Endothelial cell of umbilical vein (primary cell): ENCODE measurements at regions not wholly inside any gene's neighbourhood (a gene's known extent, or its start where the extent isn't known, plus 50 kb on each side); places are given as distances from the start of the nearest gene placed in this dataset.

Experiments
- BruUV-seq: library from RNA; stranded (reverse); fragments of 400-500 nt; replicated peaks from 2 replicates; lab custom pipeline; 2021; lab: Mats Ljungman, UMichigan
- CTCF ChIA-PET: fragments of 300-600, 350-600 bp; sonication (Branson Sonifier 250); formaldehyde crosslinking; loops from one replicate; lab custom pipeline; 2021; ENCODE audit warnings: antibody characterized with exemption, inconsistent platforms; lab: Charles Lee
- POLR2A ChIA-PET: fragments of 300-600, 350-600 bp; sonication (Branson Sonifier 250); formaldehyde crosslinking; loops from one replicate; lab custom pipeline; 2021; ENCODE audit warnings: antibody characterized with exemption, inconsistent platforms; lab: Charles Lee
- DNase-seq: peaks from one replicate; pipeline ENCODE4 v3.0.0-alpha.2; 2011; ENCODE audit warnings: low read depth, low spot score
- FAIRE-seq: peaks from 2 replicates; lab custom pipeline; 2011; peaks lifted over from hg19 to GRCh38; lab: Jason Lieb, UNC
- H2AFZ ChIP-seq: 2 replicates; pipeline ENCODE4 v1.6.0; 2012; ENCODE audit warnings: low read depth, low read length, control low read depth, inconsistent platforms
- H3K27ac ChIP-seq: 2 replicates; pipeline ENCODE4 v1.5.1; 2011; ENCODE audit warnings: low read depth, mild to moderate bottlenecking, control low read depth, low read length, moderate library complexity; ENCODE audit not compliant: insufficient read depth
- H3K27me3 ChIP-seq, 2 experiments: 2 replicates each; pipeline versions ENCODE4 v1.6.0 to v1.6.1; 2011; ENCODE audit warnings: low read length in 2 of 2, mixed read lengths in 1 of 2; ENCODE audit not compliant: control insufficient read depth in 2 of 2, insufficient read depth in 2 of 2
- H3K36me3 ChIP-seq, 2 experiments: 2 replicates in 1 of 2; 3 replicates in 1 of 2; pipeline ENCODE4 v1.5.1; 2011; ENCODE audit warnings: low read length in 2 of 2, mild to moderate bottlenecking in 1 of 2, moderate library complexity in 1 of 2; ENCODE audit not compliant: control insufficient read depth in 2 of 2, insufficient read depth in 2 of 2; ENCODE audit errors: extremely low read depth in 1 of 2
- H3K4me1 ChIP-seq: 3 replicates; pipeline ENCODE4 v1.5.1; 2011; ENCODE audit warnings: mild to moderate bottlenecking, low read length; ENCODE audit not compliant: control insufficient read depth, insufficient read depth; ENCODE audit errors: extremely low read depth
- H3K4me2 ChIP-seq: 2 replicates; pipeline ENCODE4 v1.6.1; 2011; ENCODE audit warnings: low read length, control low read depth, mixed read lengths; ENCODE audit not compliant: insufficient read depth
- H3K4me3 ChIP-seq, 3 experiments: fragments of 200-600 bp in 1 of 3; sonication (generic), shearing (Covaris generic) in 1 of 3; replicated peaks in 1 of 3; 2 replicates each; pipeline ENCODE4 v1.5.1; 2011 to 2016; ENCODE audit warnings: control low read depth in 3 of 3, low read length in 3 of 3, mild to moderate bottlenecking in 2 of 3, inconsistent platforms in 1 of 3, low read depth in 1 of 3, moderate library complexity in 1 of 3; ENCODE audit not compliant: insufficient read depth in 1 of 3
- H3K79me2 ChIP-seq: 2 replicates; pipeline ENCODE4 v1.6.0; 2012; ENCODE audit warnings: low read length, inconsistent platforms; ENCODE audit not compliant: control insufficient read depth, insufficient read depth
- H3K9ac ChIP-seq: replicated peaks from 2 replicates; pipeline ENCODE3; 2011; ENCODE audit warnings: low read length, control low read depth; ENCODE audit not compliant: insufficient read depth; ENCODE audit errors: extremely low read depth
- H3K9me1 ChIP-seq: replicated peaks from 3 replicates; pipeline ENCODE4 v1.6.0; 2011; ENCODE audit warnings: mild to moderate bottlenecking, low read length; ENCODE audit not compliant: control insufficient read depth, insufficient read depth; ENCODE audit errors: extremely low read depth
- H3K9me3 ChIP-seq: replicated peaks from 2 replicates; pipeline ENCODE4 v1.5.1; 2012; ENCODE audit warnings: low read length, inconsistent platforms; ENCODE audit not compliant: control insufficient read depth, insufficient read depth
- H4K20me1 ChIP-seq: replicated peaks from 2 replicates; pipeline ENCODE3; 2011; ENCODE audit warnings: mild to moderate bottlenecking, low read length; ENCODE audit not compliant: control insufficient read depth, insufficient read depth; ENCODE audit errors: extremely low read depth
- EZH2 ChIP-seq: IDR thresholded peaks from 2 replicates; pipeline ENCODE4 v1.6.1; 2012; ENCODE audit warnings: borderline replicate concordance, low read depth, mild to moderate bottlenecking, moderate library complexity, low read length, inconsistent platforms; ENCODE audit not compliant: severe bottlenecking
- FOS ChIP-seq: IDR thresholded peaks from 2 replicates; pipeline ENCODE4 v1.6.1; 2011; ENCODE audit warnings: mild to moderate bottlenecking, low read length, moderate library complexity, borderline replicate concordance; ENCODE audit not compliant: insufficient read depth
- GATA2 ChIP-seq: IDR thresholded peaks from 2 replicates; pipeline ENCODE4 v1.7.0; 2011; ENCODE audit warnings: low read depth, mild to moderate bottlenecking, moderate library complexity, mixed read lengths, low read length; ENCODE audit not compliant: insufficient read length, insufficient read depth
- JUN ChIP-seq: IDR thresholded peaks from 2 replicates; pipeline ENCODE4 v1.6.1; 2011; ENCODE audit warnings: borderline replicate concordance, low read depth; ENCODE audit not compliant: insufficient read length, insufficient read depth
- MYC ChIP-seq: IDR thresholded peaks from one replicate; pipeline ENCODE4 v1.6.1; 2011; ENCODE audit warnings: mild to moderate bottlenecking, low read depth, low read length
- POLR2A ChIP-seq: IDR thresholded peaks from 2 replicates; pipeline ENCODE4 v1.6.1; 2012; ENCODE audit warnings: low read depth, mild to moderate bottlenecking, control low read depth, low read length
- POLR2AphosphoS5 ChIP-seq: IDR thresholded peaks from 2 replicates; pipeline ENCODE4 v1.6.1; 2012; ENCODE audit warnings: low read depth, mild to moderate bottlenecking, control low read depth, low read length, moderate library complexity; ENCODE audit not compliant: insufficient read depth
- dilution Hi-C: fragments of 300-500 bp; cut with MboI; formaldehyde crosslinking; loops from one replicate; pipeline ENCODE4 v1.15.0; 2019; ENCODE audit warnings: low sequenced_read_pairs; ENCODE audit not compliant: extremely low pct_ligation_motif_present
- intact Hi-C: fragments of 100-400 bp; cut with micrococcal nuclease; formaldehyde crosslinking; loops from one replicate; pipeline ENCODE4 v1.10.0; 2022
- TF ChIP-seq, protein P1 (sequence below): IDR thresholded peaks from 2 replicates; pipeline ENCODE4 v1.6.1; 2011; ENCODE audit not compliant: insufficient read depth, insufficient read length
- TF ChIP-seq, protein P2 (sequence below), 2 donors: IDR thresholded peaks; 1 replicate in 1 of 2; 2 replicates in 1 of 2; pipeline ENCODE4 v1.5.1; 2011; ENCODE audit warnings: low read length in 2 of 2, mild to moderate bottlenecking in 2 of 2, moderate library complexity in 2 of 2, control low read depth in 1 of 2, inconsistent platforms in 1 of 2, low read depth in 1 of 2; ENCODE audit not compliant: insufficient read depth in 1 of 2; ENCODE audit errors: extremely low read depth in 1 of 2

DNA sequence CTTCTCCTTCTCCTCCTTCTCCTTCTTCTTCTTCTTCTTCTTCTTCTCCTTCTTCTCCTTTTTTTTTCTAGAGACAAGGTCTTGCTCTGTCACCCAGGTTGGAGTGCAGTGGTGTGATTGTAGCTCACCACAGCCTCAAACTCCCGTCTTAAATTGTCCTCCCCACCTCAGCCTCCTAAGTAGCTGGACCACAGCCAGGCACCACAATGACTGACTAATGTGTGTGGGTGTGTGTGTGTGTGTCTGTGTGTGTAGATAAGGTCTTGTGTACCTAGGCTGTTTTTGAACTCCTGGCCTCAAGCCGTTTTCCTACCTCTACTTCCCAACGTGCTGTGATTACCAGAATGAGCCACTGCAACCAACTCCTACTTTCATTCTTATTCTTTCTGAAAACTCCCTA is 390.9 kb downstream of the ADAM29 start:
- Histone ChIP-seq H3K27me3 (no peaks in the 10 kb centered on the region), H3K36me3 (no peaks in the 10 kb centered on the region), H3K27ac (no peak overlapping the region), H3K9me3 (peaks cover 2% of the 10 kb centered on the region), H3K4me1 (no peaks in the 10 kb centered on the region), H3K9ac (no peak overlapping the region), H4K20me1 (no peaks in the 10 kb centered on the region), H3K9me1 (no peaks in the 10 kb centered on the region), H3K79me2 (no peaks in the 10 kb centered on the region), H2AFZ (no peak overlapping the region), H3K4me2 (no peak overlapping the region), H3K4me3 (no peak overlapping the region)
- FAIRE-seq, result no peak
- no peak for DNase-seq
- dilution Hi-C loops, result no loop called here
- ChIA-PET CTCF (no interaction called here), POLR2A (no interaction called here)
- intact Hi-C loops, result no loop called here
- TF ChIP-seq, protein P1, sequence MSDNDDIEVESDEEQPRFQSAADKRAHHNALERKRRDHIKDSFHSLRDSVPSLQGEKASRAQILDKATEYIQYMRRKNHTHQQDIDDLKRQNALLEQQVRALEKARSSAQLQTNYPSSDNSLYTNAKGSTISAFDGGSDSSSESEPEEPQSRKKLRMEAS, result no peak
- TF ChIP-seq EZH2 (no peak), FOS (no peak), MYC (no peak), POLR2AphosphoS5 (no peak)
- no TSS peak for BruUV-seq

DNA sequence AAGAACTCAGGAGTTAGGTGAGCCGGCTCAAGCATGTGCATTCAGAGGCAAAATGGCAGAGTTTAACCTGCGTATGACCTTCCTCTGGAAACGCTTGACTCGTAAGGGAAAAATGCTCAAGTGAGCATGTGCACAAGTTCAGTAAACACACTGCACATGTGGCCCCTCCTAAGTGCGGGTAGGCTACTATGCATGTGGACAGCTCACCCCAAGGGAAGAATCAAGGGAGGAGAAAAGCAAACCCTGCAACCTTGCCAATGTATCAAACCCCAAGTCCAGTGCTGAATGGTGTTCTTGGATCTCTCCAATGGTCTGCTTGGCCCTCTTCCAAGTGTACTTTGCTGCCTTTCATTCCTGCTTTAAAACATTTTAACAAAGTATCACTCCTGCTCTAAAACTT is 407.1 kb downstream of the ADAM29 start:
- BruUV-seq, result no TSS peak
- TF ChIP-seq GATA2 (no peak), FOS (no peak), JUN (no peak), MYC (no peak), EZH2 (no peak), POLR2AphosphoS5 (no peak), POLR2A (no peak)
- TF ChIP-seq, protein P2, sequence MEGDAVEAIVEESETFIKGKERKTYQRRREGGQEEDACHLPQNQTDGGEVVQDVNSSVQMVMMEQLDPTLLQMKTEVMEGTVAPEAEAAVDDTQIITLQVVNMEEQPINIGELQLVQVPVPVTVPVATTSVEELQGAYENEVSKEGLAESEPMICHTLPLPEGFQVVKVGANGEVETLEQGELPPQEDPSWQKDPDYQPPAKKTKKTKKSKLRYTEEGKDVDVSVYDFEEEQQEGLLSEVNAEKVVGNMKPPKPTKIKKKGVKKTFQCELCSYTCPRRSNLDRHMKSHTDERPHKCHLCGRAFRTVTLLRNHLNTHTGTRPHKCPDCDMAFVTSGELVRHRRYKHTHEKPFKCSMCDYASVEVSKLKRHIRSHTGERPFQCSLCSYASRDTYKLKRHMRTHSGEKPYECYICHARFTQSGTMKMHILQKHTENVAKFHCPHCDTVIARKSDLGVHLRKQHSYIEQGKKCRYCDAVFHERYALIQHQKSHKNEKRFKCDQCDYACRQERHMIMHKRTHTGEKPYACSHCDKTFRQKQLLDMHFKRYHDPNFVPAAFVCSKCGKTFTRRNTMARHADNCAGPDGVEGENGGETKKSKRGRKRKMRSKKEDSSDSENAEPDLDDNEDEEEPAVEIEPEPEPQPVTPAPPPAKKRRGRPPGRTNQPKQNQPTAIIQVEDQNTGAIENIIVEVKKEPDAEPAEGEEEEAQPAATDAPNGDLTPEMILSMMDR (IDR thresholded peaks at IDR 0.05; ENCODE audit: extremely low read depth in 1 of 2, insufficient read depth in 1 of 2, low read depth in 1 of 2, low read length in 2 of 2), result no peak
- TF ChIP-seq, protein P1, result no peak
- Histone ChIP-seq H2AFZ (no peak overlapping the region), H3K9me1 (no peaks in the 10 kb centered on the region), H3K79me2 (no peaks in the 10 kb centered on the region), H3K4me1 (no peaks in the 10 kb centered on the region), H4K20me1 (no peaks in the 10 kb centered on the region), H3K4me3 (no peak overlapping the region), H3K9ac (no peak overlapping the region), H3K36me3 (no peaks in the 10 kb centered on the region), H3K27ac (no peak overlapping the region), H3K27me3 (no peaks in the 10 kb centered on the region), H3K9me3 (peaks cover 2% of the 10 kb centered on the region), H3K4me2 (no peak overlapping the region)
- POLR2A ChIA-PET, result no interaction called here
- dilution Hi-C loops, result no loop called here
- intact Hi-C loops, result no loop called here
- CTCF ChIA-PET, result no interaction called here
- no peak for DNase-seq
- no peak for FAIRE-seq
